OCI-M1 (cell line): ENCODE measurements at regions not wholly inside any gene's neighbourhood (a gene's known extent, or its start where the extent isn't known, plus 50 kb on each side); places are given as distances from the start of the nearest gene placed in this dataset.

Experiments used
- DNase-seq: peaks from one replicate; lab custom pipeline; 2025; lab: John Stamatoyannopoulos, UW

GRCh38 chr2:128632501-128632800, 313.8 kb upstream of the HS6ST1 start:
- DNase-seq = no peak

- no peak for DNase-seq
Observed at GRCh38 chr2:128633501-128633900, 314.8 kb upstream of the HS6ST1 start.

- DNase-seq = no peak
Observed at GRCh38 chr2:128635361-128635900, 316.8 kb upstream of the HS6ST1 start.

- no peak for DNase-seq
Observed at GRCh38 chr2:128636802-128637147, 318.1 kb upstream of the HS6ST1 start.

- DNase-seq = no peak
Observed at GRCh38 chr2:128637481-128638155, 318.9 kb upstream of the HS6ST1 start.

GRCh38 chr2:128638341-128639119, 319.9 kb upstream of the HS6ST1 start:
- DNase-seq = no peak

GRCh38 chr2:128639120-128639477, 320.4 kb upstream of the HS6ST1 start:
- no peak for DNase-seq

GRCh38 chr2:128639693-128640092, 321.0 kb upstream of the HS6ST1 start:
- no peak for DNase-seq

GRCh38 chr2:128640166-128640844, 321.6 kb upstream of the HS6ST1 start:
- no peak for DNase-seq

- no peak for DNase-seq
Observed at GRCh38 chr2:128640845-128641360, 322.2 kb upstream of the HS6ST1 start.

GRCh38 chr2:128641421-128642080, 322.9 kb upstream of the HS6ST1 start:
- no peak for DNase-seq

GRCh38 chr2:128642316-128642715, 323.6 kb upstream of the HS6ST1 start:
- no peak for DNase-seq

- no peak for DNase-seq
Observed at GRCh38 chr2:128642821-128643220, 324.2 kb upstream of the HS6ST1 start.

GRCh38 chr2:128643221-128644065, 324.8 kb upstream of the HS6ST1 start:
- no peak for DNase-seq

GRCh38 chr2:128644156-128644555, 325.5 kb upstream of the HS6ST1 start:
- DNase-seq = no peak

- no peak for DNase-seq
Observed at GRCh38 chr2:128644718-128645256, 326.1 kb upstream of the HS6ST1 start.

GRCh38 chr2:128645631-128646030, 327.0 kb upstream of the HS6ST1 start:
- DNase-seq = no peak

- no peak for DNase-seq
Observed at GRCh38 chr2:128646091-128646490, 327.4 kb upstream of the HS6ST1 start.

- DNase-seq = no peak
Observed at GRCh38 chr2:128646691-128647090, 328.0 kb upstream of the HS6ST1 start.

GRCh38 chr2:128651000-128651399, 332.3 kb upstream of the HS6ST1 start:
- DNase-seq = no peak

- DNase-seq = peak; percentile 70
Observed at GRCh38 chr2:128654408-128654807, 335.7 kb upstream of the HS6ST1 start.
